DND-41 (cell line): ENCODE measurements at regions not wholly inside any gene's neighbourhood (a gene's known extent, or its start where the extent isn't known, plus 50 kb on each side); places are given as distances from the start of the nearest gene placed in this dataset.

Source experiments
- EZH2 ChIP-seq: IDR thresholded peaks from 3 replicates; pipeline ENCODE4 v1.6.1; 2012; ENCODE audit warnings: borderline replicate concordance, low read depth, mild to moderate bottlenecking, moderate library complexity, low read length, inconsistent platforms; ENCODE audit not compliant: severe bottlenecking
- TF ChIP-seq, protein P1 (sequence below): IDR thresholded peaks from 2 replicates; pipeline ENCODE4 v1.5.1; 2012; ENCODE audit warnings: borderline replicate concordance, low read length, moderate library complexity, mild to moderate bottlenecking; ENCODE audit not compliant: poor library complexity, severe bottlenecking; ENCODE audit errors: extremely low read depth

DNA sequence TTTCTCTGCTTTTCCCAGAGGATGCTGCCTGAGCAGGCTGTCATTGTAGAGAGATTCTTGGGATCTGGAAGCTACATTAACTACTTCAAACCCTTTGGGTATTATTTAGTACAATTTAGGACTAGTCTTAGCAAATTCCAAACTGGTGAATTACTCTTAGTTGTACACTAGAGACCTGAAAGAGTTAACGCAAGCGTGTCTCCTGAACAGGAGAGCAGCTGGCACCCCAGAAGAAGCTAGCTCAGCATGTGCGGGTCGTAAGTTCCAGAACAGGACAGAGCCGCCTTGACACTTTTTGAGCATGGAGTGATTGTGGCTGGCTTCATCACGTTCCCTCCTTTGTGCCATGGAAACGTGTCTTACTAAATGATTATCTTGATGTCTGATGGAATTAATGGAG lies 495.7 kb upstream of the TPK1 start:
- TF ChIP-seq, protein P1, sequence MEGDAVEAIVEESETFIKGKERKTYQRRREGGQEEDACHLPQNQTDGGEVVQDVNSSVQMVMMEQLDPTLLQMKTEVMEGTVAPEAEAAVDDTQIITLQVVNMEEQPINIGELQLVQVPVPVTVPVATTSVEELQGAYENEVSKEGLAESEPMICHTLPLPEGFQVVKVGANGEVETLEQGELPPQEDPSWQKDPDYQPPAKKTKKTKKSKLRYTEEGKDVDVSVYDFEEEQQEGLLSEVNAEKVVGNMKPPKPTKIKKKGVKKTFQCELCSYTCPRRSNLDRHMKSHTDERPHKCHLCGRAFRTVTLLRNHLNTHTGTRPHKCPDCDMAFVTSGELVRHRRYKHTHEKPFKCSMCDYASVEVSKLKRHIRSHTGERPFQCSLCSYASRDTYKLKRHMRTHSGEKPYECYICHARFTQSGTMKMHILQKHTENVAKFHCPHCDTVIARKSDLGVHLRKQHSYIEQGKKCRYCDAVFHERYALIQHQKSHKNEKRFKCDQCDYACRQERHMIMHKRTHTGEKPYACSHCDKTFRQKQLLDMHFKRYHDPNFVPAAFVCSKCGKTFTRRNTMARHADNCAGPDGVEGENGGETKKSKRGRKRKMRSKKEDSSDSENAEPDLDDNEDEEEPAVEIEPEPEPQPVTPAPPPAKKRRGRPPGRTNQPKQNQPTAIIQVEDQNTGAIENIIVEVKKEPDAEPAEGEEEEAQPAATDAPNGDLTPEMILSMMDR: no peak
- no peak for TF ChIP-seq EZH2
